Activated CD8-positive, alpha-beta memory T cell treated with anti-CD3 and anti-CD28 coated beads, Interleukin-2, amount 50 U/mL, for 4 hours (primary cell): ENCODE measurements at regions not wholly inside any gene's neighbourhood (a gene's known extent, or its start where the extent isn't known, plus 50 kb on each side); places are given as distances from the start of the nearest gene placed in this dataset.
"Not testable (repeated sequence)": the region's sequence is repeated elsewhere in the genome, so short reads cannot be mapped to it uniquely, and the experiment has no call there.

Source experiments
- DNase-seq: peaks from one replicate; pipeline ENCODE4 v3.0.0-alpha.2; 2020

- no peak for DNase-seq
These were observed 977.9 kb upstream of the GBE1 start for GRCh38 chr3:82739390-82739789.

- no peak for DNase-seq
These were observed 975.3 kb upstream of the GBE1 start for GRCh38 chr3:82736696-82737277.

GRCh38 chr3:82715091-82715856 lies 953.8 kb upstream of the GBE1 start:
- no peak for DNase-seq

- DNase-seq: no peak
These were observed 945.6 kb upstream of the GBE1 start for GRCh38 chr3:82707035-82707434.

- DNase-seq: no peak
These were observed 924.3 kb upstream of the GBE1 start for GRCh38 chr3:82685761-82686160.

GRCh38 chr3:82676356-82677026 lies 915.0 kb upstream of the GBE1 start:
- no peak for DNase-seq

GRCh38 chr3:82672966-82673365 lies 911.5 kb upstream of the GBE1 start:
- DNase-seq: no peak

GRCh38 chr3:82671466-82671865 lies 910.0 kb upstream of the GBE1 start:
- no peak for DNase-seq

- DNase-seq: no peak
These were observed 893.3 kb upstream of the GBE1 start for GRCh38 chr3:82654708-82655107.

GRCh38 chr3:82643948-82644347 lies 882.5 kb upstream of the GBE1 start:
- no peak for DNase-seq

GRCh38 chr3:82641701-82642100 lies 880.3 kb upstream of the GBE1 start:
- no peak for DNase-seq

- no peak for DNase-seq
These were observed 878.8 kb upstream of the GBE1 start for GRCh38 chr3:82640254-82640653.

GRCh38 chr3:82637574-82637973 lies 876.1 kb upstream of the GBE1 start:
- no peak for DNase-seq

- DNase-seq: no peak
These were observed 874.7 kb upstream of the GBE1 start for GRCh38 chr3:82636177-82636576.

GRCh38 chr3:82633319-82633718 lies 871.9 kb upstream of the GBE1 start:
- no peak for DNase-seq

GRCh38 chr3:82629937-82630336 lies 868.5 kb upstream of the GBE1 start:
- DNase-seq: no peak

- DNase-seq: no peak
These were observed 867.1 kb upstream of the GBE1 start for GRCh38 chr3:82628385-82629014.

GRCh38 chr3:82627733-82628132 lies 866.3 kb upstream of the GBE1 start:
- DNase-seq: no peak

GRCh38 chr3:82620744-82621143 lies 859.3 kb upstream of the GBE1 start:
- not testable (repeated sequence) for DNase-seq

GRCh38 chr3:82618594-82618993 lies 857.1 kb upstream of the GBE1 start:
- DNase-seq: no peak

GRCh38 chr3:82610236-82610635 lies 848.8 kb upstream of the GBE1 start:
- no peak for DNase-seq

GRCh38 chr3:82607391-82607790 lies 845.9 kb upstream of the GBE1 start:
- no peak for DNase-seq

GRCh38 chr3:82596805-82597204 lies 835.4 kb upstream of the GBE1 start:
- no peak for DNase-seq

GRCh38 chr3:82595530-82595929 lies 834.1 kb upstream of the GBE1 start:
- DNase-seq: no peak
